ENCODE measurements at regions not wholly inside any gene's neighbourhood (a gene's known extent, or its start where the extent isn't known, plus 50 kb on each side); places are given as distances from the start of the nearest gene placed in this dataset.
"Not testable (repeated sequence)": the region's sequence is repeated elsewhere in the genome, so short reads cannot be mapped to it uniquely, and the experiment has no call there.

DNA sequence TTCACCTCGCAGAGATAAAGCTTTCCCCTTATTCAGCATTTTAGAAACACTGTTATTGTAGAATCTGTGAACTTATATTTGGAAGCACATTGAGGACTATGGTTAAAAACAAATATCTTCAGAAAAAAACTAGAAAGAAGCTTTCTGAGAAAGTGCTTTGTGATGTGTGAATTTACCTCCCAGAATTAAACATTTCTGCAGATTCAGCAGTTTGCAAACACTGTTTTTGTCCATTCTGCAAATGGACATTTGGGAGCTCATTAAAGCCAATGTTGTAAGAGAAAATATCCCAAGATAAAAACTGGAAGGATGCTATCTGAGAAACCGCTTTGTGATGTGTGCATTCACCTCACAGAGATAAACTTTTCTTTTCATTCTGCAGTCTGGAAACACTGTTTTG, 272.7 kb downstream of the OR4A5 start:
- ChIA-PET POLR2A (no interaction called here), CTCF (no interaction called here)
- Histone ChIP-seq H3K4me2 (replicated peaks; ENCODE audit: low read depth, low read length, poor library complexity, severe bottlenecking) (no peak overlapping the region), H3K4me1 (ENCODE audit: control insufficient read depth in 2 of 2, insufficient read depth in 2 of 2, low read length in 2 of 2) (no peaks in the 10 kb centered on the region), H2AFZ (ENCODE audit: insufficient read depth, low read depth, low read length, poor library complexity, severe bottlenecking) (no peak overlapping the region), H3K9me3 (ENCODE audit: control extremely low read depth in 1 of 3, control insufficient read depth in 2 of 3, insufficient read depth in 1 of 3, low read length in 2 of 3) (peaks cover 0 to 32% (median 2%) of the 10 kb centered on the region in 3 donors), H3K9ac (ENCODE audit: low read length) (no peak overlapping the region), H3K79me2 (ENCODE audit: control insufficient read depth, insufficient read depth, low read length) (no peaks in the 10 kb centered on the region), H4K20me1 (ENCODE audit: control insufficient read depth, insufficient read depth, low read length, poor library complexity, severe bottlenecking) (no peaks in the 10 kb centered on the region), H3K27ac (ENCODE audit: low read length in 2 of 2) (no peak overlapping the region), H3K36me3 (replicated peaks in 1 of 2; ENCODE audit: control extremely low read depth in 1 of 2, control insufficient read depth in 1 of 2, extremely low read depth in 1 of 2, insufficient read depth in 2 of 2, low read length in 1 of 2) (no peaks in the 10 kb centered on the region), H3K4me3 (ENCODE audit: control extremely low read depth in 1 of 5, extremely low read depth in 1 of 5, insufficient read depth in 1 of 5, low read depth in 2 of 5, low read length in 4 of 5) (no peak overlapping the region), H3K27me3 (replicated peaks in 1 of 4; ENCODE audit: control extremely low read depth in 1 of 4, control insufficient read depth in 3 of 4, insufficient read depth in 4 of 4, low read length in 3 of 4) (no peaks in the 10 kb centered on the region)
- Mint-ChIP-seq H3K27me3 (no peaks in the 10 kb centered on the region), H3K27ac (no peak overlapping the region), H3K9me3 (ENCODE audit: insufficient read depth) (peaks cover 8% of the 10 kb centered on the region), H3K4me1 (no peaks in the 10 kb centered on the region), H3K4me3 (no peak overlapping the region)
- WGBS (ENCODE audit: insufficient coverage): no CpG with 5 or more reads among the region's 2 CpGs
- ATAC-seq (ENCODE audit: low read depth): no peak
- no peak for DNase-seq
- no peak for TF ChIP-seq EZH2 (IDR thresholded peaks at IDR 0.05; ENCODE audit: borderline replicate concordance, insufficient read depth, low read depth, low read length, poor library complexity, severe bottlenecking)
- TF ChIP-seq, protein P1, sequence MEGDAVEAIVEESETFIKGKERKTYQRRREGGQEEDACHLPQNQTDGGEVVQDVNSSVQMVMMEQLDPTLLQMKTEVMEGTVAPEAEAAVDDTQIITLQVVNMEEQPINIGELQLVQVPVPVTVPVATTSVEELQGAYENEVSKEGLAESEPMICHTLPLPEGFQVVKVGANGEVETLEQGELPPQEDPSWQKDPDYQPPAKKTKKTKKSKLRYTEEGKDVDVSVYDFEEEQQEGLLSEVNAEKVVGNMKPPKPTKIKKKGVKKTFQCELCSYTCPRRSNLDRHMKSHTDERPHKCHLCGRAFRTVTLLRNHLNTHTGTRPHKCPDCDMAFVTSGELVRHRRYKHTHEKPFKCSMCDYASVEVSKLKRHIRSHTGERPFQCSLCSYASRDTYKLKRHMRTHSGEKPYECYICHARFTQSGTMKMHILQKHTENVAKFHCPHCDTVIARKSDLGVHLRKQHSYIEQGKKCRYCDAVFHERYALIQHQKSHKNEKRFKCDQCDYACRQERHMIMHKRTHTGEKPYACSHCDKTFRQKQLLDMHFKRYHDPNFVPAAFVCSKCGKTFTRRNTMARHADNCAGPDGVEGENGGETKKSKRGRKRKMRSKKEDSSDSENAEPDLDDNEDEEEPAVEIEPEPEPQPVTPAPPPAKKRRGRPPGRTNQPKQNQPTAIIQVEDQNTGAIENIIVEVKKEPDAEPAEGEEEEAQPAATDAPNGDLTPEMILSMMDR (IDR thresholded peaks at IDR 0.05): no peak
- intact Hi-C loops (cut with micrococcal nuclease): no loop called here

DNA sequence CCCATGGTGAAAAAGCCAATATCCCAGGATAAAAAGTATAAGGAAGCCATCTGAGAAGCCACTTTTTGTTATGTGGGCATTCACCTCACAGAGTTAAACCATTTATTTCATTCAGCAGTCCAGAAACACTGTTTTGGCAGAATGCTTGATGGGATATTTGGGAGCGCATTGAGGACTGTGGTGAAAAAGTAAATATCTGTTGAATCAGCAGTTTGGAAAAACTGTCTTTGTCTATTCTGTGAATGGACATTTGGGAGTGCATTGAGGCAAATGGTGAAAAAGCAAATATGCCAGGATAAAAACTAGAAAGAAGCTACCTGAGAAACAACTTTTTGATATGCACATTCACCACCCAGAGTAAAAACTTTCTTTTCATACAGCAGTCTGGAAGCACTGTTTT, 276.2 kb upstream of the TRIM48 start:
- WGBS (ENCODE audit: insufficient coverage): 100% methylated on average over 1 of the region's 1 CpG

DNA sequence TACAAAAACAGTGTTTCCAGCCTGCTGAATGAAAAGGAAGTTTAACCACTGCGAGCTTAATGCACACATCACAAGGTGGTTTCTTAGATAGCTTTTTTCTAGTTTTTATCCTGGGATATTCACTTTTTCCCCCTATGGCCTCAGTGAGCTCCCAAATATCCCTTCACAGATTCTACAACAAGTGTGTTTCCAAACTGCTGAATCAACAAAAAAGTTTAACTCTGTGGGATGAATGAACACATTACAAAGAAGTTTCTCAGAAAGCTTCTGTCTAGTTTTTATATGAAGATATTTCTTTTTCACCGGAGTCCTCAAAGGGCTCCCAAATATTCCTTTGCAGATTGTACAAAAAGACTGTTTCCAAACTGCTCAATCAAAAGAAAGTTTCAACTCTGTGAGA, 233.1 kb upstream of the TRIM48 start:
- H3K4me1 ChIP-seq (ENCODE audit: control insufficient read depth in 2 of 2, insufficient read depth in 2 of 2, low read length in 2 of 2); POLR2A ChIA-PET; H3K36me3 ChIP-seq (replicated peaks in 1 of 2; ENCODE audit: control extremely low read depth in 1 of 2, control insufficient read depth in 1 of 2, extremely low read depth in 1 of 2, insufficient read depth in 2 of 2, low read length in 1 of 2); H3K4me2 ChIP-seq (replicated peaks; ENCODE audit: low read depth, low read length, poor library complexity, severe bottlenecking); intact Hi-C loops (cut with micrococcal nuclease); H3K27me3 ChIP-seq (replicated peaks in 1 of 4; ENCODE audit: control extremely low read depth in 1 of 4, control insufficient read depth in 3 of 4, insufficient read depth in 4 of 4, low read length in 3 of 4); H3K4me3 ChIP-seq (ENCODE audit: control extremely low read depth in 1 of 5, extremely low read depth in 1 of 5, insufficient read depth in 1 of 5, low read depth in 2 of 5, low read length in 4 of 5); H4K20me1 ChIP-seq (ENCODE audit: control insufficient read depth, insufficient read depth, low read length, poor library complexity, severe bottlenecking); H2AFZ ChIP-seq (ENCODE audit: insufficient read depth, low read depth, low read length, poor library complexity, severe bottlenecking); H3K27ac ChIP-seq (ENCODE audit: low read length in 2 of 2); H3K9me3 Mint-ChIP-seq (ENCODE audit: insufficient read depth); H3K9ac ChIP-seq (ENCODE audit: low read length); H3K4me3 Mint-ChIP-seq; ATAC-seq (ENCODE audit: low read depth); H3K27me3 Mint-ChIP-seq; H3K4me1 Mint-ChIP-seq; H3K27ac Mint-ChIP-seq; DNase-seq; H3K79me2 ChIP-seq (ENCODE audit: control insufficient read depth, insufficient read depth, low read length); CTCF ChIA-PET: not testable (repeated sequence)
- no CpG with 5 or more reads among the region's 2 CpGs for WGBS (ENCODE audit: insufficient coverage)
- peaks cover 0 to 46% (median 5%) of the 10 kb centered on the region in 3 donors for H3K9me3 ChIP-seq (ENCODE audit: control extremely low read depth in 1 of 3, control insufficient read depth in 2 of 3, insufficient read depth in 1 of 3, low read length in 2 of 3)

More for the DNA sequence above, 276.2 kb upstream of the TRIM48 start:
- Mint-ChIP-seq H3K27ac (no peak overlapping the region), H3K4me3 (no peak overlapping the region), H3K27me3 (no peaks in the 10 kb centered on the region), H3K9me3 (ENCODE audit: insufficient read depth) (peaks cover 7% of the 10 kb centered on the region), H3K4me1 (no peaks in the 10 kb centered on the region)
- intact Hi-C loops (cut with micrococcal nuclease): no loop called here
- DNase-seq: no peak
- Histone ChIP-seq H4K20me1 (ENCODE audit: control insufficient read depth, insufficient read depth, low read length, poor library complexity, severe bottlenecking) (no peaks in the 10 kb centered on the region), H3K79me2 (ENCODE audit: control insufficient read depth, insufficient read depth, low read length) (no peaks in the 10 kb centered on the region), H3K4me2 (replicated peaks; ENCODE audit: low read depth, low read length, poor library complexity, severe bottlenecking) (no peak overlapping the region), H3K27me3 (replicated peaks in 1 of 4; ENCODE audit: control extremely low read depth in 1 of 4, control insufficient read depth in 3 of 4, insufficient read depth in 4 of 4, low read length in 3 of 4) (no peaks in the 10 kb centered on the region), H3K9ac (ENCODE audit: low read length) (no peak overlapping the region), H3K27ac (ENCODE audit: low read length in 2 of 2) (no peak overlapping the region), H3K36me3 (replicated peaks in 1 of 2; ENCODE audit: control extremely low read depth in 1 of 2, control insufficient read depth in 1 of 2, extremely low read depth in 1 of 2, insufficient read depth in 2 of 2, low read length in 1 of 2) (no peaks in the 10 kb centered on the region), H3K4me3 (ENCODE audit: control extremely low read depth in 1 of 5, extremely low read depth in 1 of 5, insufficient read depth in 1 of 5, low read depth in 2 of 5, low read length in 4 of 5) (no peak overlapping the region), H3K9me3 (ENCODE audit: control extremely low read depth in 1 of 3, control insufficient read depth in 2 of 3, insufficient read depth in 1 of 3, low read length in 2 of 3) (peaks cover 0 to 14% (median 2%) of the 10 kb centered on the region in 3 donors), H2AFZ (ENCODE audit: insufficient read depth, low read depth, low read length, poor library complexity, severe bottlenecking) (no peak overlapping the region), H3K4me1 (ENCODE audit: control insufficient read depth in 2 of 2, insufficient read depth in 2 of 2, low read length in 2 of 2) (no peaks in the 10 kb centered on the region)
- ATAC-seq (ENCODE audit: low read depth): no peak
- TF ChIP-seq, protein P1 (IDR thresholded peaks at IDR 0.05): no peak
- ChIA-PET CTCF (no interaction called here), POLR2A (no interaction called here)

Data from B cell (primary cell).